ENCODE measurements at regions not wholly inside any gene's neighbourhood (a gene's known extent, or its start where the extent isn't known, plus 50 kb on each side); places are given as distances from the start of the nearest gene placed in this dataset.
A peak's percentile ranks its signal among the peaks of the same experiment; 100 is the strongest.

DNA sequence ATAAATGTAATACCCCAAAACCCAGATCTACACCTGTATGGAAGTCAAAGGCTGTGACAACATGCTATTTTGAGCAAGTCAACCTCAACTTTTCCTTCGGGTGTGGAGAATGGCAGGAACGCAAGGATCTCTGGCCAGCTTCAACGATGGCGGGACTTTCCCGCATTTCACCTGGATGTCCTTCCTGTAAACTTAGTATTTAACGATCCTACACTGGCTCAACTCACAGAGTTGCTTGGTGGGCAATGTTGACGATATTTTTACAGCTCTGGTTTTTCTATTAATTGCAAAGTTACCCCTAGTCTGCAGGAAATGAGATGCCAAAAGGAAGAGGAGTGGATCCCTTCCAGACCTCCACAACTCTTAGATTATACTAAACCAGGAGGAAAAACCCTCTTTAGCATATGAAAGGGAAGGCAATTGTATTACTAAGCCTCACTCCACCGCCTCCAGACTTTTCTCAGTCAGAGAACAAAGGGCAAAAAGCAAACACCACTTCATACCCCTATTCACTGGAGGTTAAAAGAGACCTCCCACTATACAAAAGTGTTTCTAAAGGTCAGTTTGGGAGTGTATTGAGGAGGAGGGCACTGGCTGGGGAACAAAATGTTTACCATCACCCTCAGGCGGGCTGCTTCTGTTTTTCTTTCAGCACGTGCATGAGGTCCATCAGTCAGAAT, 56.5 kb upstream of the ACVR1 start:
- Histone ChIP-seq H3K4me3 (ENCODE audit: low read length) (no peak overlapping the region), H3K36me3 (ENCODE audit: control insufficient read depth in 2 of 3, insufficient read depth in 3 of 3, low read length in 3 of 3) (no peaks in the 10 kb centered on the region), H3K27me3 (ENCODE audit: control insufficient read depth in 2 of 2, insufficient read depth in 2 of 2, low read length in 2 of 2) (no peaks in the 10 kb centered on the region), H3K9me3 (ENCODE audit: control insufficient read depth in 2 of 3, low read length in 3 of 3) (no peaks in the 10 kb centered on the region), H3K27ac (ENCODE audit: low read depth, low read length) (no peak overlapping the region), H3K4me1 (ENCODE audit: control insufficient read depth in 2 of 2, insufficient read depth in 2 of 2, low read length in 2 of 2) (no peaks in the 10 kb centered on the region)
- Mint-ChIP-seq H3K27me3 (peaks cover 0 to 4% (median 0%) of the 10 kb centered on the region in 5 donors), H3K4me1 (peaks cover 4 to 16% (median 12%) of the 10 kb centered on the region in 7 donors), H3K36me3 (peaks cover 0 to 7% (median 0%) of the 10 kb centered on the region in 5 donors), H3K4me3 (no peak overlapping the region), H3K27ac (no peak overlapping the region), H3K9me3 (peaks cover 0 to 6% (median 0%) of the 10 kb centered on the region in 11 donors)
- no peak for DNase-seq
- ChIA-PET POLR2A (interaction anchor here (0.7 kb wide), 1 partner anchor 17 kb away, joined by 3 read pairs; no protein-coding TSS in a partner anchor), CTCF (no interaction called here)
- intact Hi-C loops (cut with micrococcal nuclease), result no loop called here
- no peak for ATAC-seq

DNA sequence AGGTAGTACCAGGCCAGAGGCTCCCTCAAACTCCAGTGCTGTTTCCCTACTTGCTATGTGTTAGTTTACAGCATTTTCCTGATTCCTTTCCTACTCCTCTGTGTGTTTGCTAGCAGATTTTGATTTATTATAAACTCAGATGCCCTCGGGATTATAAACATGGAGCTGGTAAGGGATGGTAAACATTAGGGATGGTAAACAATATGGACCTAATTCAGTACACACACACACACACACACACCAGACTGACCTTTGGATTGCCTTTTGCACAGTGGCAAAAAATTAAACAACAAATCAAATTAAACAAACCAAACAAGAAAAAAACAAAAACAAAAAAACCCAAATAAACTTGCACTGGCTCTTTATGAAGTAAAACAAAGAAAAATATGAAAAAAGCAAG, 55.4 kb upstream of the ACVR1 start:
- no peak overlapping the region for H3K27ac Mint-ChIP-seq
- DNase-seq, result no peak
- H3K9me3 ChIP-seq (ENCODE audit: control insufficient read depth in 2 of 3, low read length in 3 of 3), result no peaks in the 10 kb centered on the region
- no peaks in the 10 kb centered on the region for H3K4me1 ChIP-seq (ENCODE audit: control insufficient read depth in 2 of 2, insufficient read depth in 2 of 2, low read length in 2 of 2)
- peaks cover 0 to 7% (median 0%) of the 10 kb centered on the region in 5 donors for H3K36me3 Mint-ChIP-seq
- peaks cover 4 to 15% (median 11%) of the 10 kb centered on the region in 7 donors for H3K4me1 Mint-ChIP-seq
- no peaks in the 10 kb centered on the region for H3K36me3 ChIP-seq (ENCODE audit: control insufficient read depth in 2 of 3, insufficient read depth in 3 of 3, low read length in 3 of 3)
- H3K4me3 ChIP-seq (ENCODE audit: low read length), result no peak overlapping the region
- H3K27ac ChIP-seq (ENCODE audit: low read depth, low read length), result no peak overlapping the region
- no peak overlapping the region for H3K4me3 Mint-ChIP-seq
- H3K27me3 ChIP-seq (ENCODE audit: control insufficient read depth in 2 of 2, insufficient read depth in 2 of 2, low read length in 2 of 2), result no peaks in the 10 kb centered on the region
- ATAC-seq, result no peak
- peaks cover 0 to 6% (median 0%) of the 10 kb centered on the region in 11 donors for H3K9me3 Mint-ChIP-seq
- CTCF ChIA-PET, result no interaction called here
- intact Hi-C loops (cut with micrococcal nuclease), result no loop called here
- peaks cover 0 to 4% (median 0%) of the 10 kb centered on the region in 5 donors for H3K27me3 Mint-ChIP-seq
- POLR2A ChIA-PET, result interaction anchor here (0.8 kb wide), 1 partner anchor 30 kb away, joined by 4 read pairs; no protein-coding TSS in a partner anchor

- ChIA-PET POLR2A (no interaction called here), CTCF (no interaction called here)
- Mint-ChIP-seq H3K27ac (no peak overlapping the region), H3K36me3 (peaks cover 0 to 7% (median 0%) of the 10 kb centered on the region in 5 donors), H3K4me3 (no peak overlapping the region), H3K4me1 (peaks cover 0 to 7% (median 3%) of the 10 kb centered on the region in 7 donors), H3K27me3 (peaks cover 0 to 4% (median 0%) of the 10 kb centered on the region in 5 donors), H3K9me3 (peaks cover 0 to 6% (median 0%) of the 10 kb centered on the region in 11 donors)
- Histone ChIP-seq H3K4me1 (ENCODE audit: control insufficient read depth in 2 of 2, insufficient read depth in 2 of 2, low read length in 2 of 2) (no peaks in the 10 kb centered on the region), H3K36me3 (ENCODE audit: control insufficient read depth in 2 of 3, insufficient read depth in 3 of 3, low read length in 3 of 3) (no peaks in the 10 kb centered on the region), H3K9me3 (ENCODE audit: control insufficient read depth in 2 of 3, low read length in 3 of 3) (no peaks in the 10 kb centered on the region), H3K27ac (ENCODE audit: low read depth, low read length) (no peak overlapping the region), H3K4me3 (ENCODE audit: low read length) (no peak overlapping the region), H3K27me3 (ENCODE audit: control insufficient read depth in 2 of 2, insufficient read depth in 2 of 2, low read length in 2 of 2) (no peaks in the 10 kb centered on the region)
- DNase-seq, result no peak
- ATAC-seq, result no peak
- intact Hi-C loops (cut with micrococcal nuclease), result no loop called here
Measured at GRCh38 chr2:157930728-157931127, 54.6 kb upstream of the ACVR1 start.

DNA sequence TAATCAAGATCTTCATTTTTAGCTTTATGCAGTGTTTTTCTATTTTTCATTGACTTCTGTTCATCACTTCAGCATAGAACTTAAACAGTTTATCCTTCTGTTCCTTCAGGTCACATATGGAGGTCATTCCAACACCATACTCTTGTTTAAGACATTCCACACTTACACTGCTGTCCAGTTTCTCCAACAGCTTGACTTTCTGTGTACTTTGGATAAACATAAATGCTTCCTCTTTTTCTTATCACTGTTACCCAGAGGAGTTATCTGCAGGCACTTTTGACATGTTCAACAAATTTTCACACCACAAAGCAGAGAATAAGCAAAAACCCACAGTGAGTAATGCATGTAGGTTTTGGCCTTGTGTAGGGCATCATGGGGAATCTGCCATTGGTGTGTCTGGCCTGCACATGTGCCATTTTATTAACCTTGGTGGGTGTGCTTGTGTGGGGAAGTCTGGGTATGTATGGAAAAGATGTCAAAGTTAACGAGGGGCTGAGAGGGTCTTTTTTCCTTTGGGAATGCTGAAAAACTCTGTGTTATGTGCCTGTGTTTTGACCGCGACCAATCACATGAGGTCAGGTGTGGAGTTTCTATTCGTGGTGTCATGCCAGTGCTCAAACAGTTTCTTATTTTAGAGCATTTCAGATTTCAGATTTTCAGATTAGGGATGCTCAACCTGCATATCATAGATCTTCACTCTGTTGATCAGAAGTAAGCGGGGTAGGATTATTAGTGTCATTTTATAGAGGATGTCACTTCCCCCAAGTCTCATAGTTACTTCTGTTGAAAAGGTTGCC, 53.9 kb upstream of the ACVR1 start:
- Mint-ChIP-seq H3K36me3 (peaks cover 0 to 9% (median 0%) of the 10 kb centered on the region in 5 donors), H3K9me3 (peaks cover 0 to 6% (median 0%) of the 10 kb centered on the region in 11 donors), H3K4me1 (peaks cover 0 to 1% (median 0%) of the 10 kb centered on the region in 7 donors), H3K4me3 (no peak overlapping the region), H3K27ac (no peak overlapping the region), H3K27me3 (peaks cover 0 to 7% (median 0%) of the 10 kb centered on the region in 5 donors)
- H3K27me3 ChIP-seq (ENCODE audit: control insufficient read depth in 2 of 2, insufficient read depth in 2 of 2, low read length in 2 of 2), result no peaks in the 10 kb centered on the region
- ATAC-seq, result peak; percentile 66
- H3K9me3 ChIP-seq (ENCODE audit: control insufficient read depth in 2 of 3, low read length in 3 of 3), result no peaks in the 10 kb centered on the region
- intact Hi-C loops (cut with micrococcal nuclease), result no loop called here
- no peak overlapping the region for H3K27ac ChIP-seq (ENCODE audit: low read depth, low read length)
- no peak overlapping the region for H3K4me3 ChIP-seq (ENCODE audit: low read length)
- DNase-seq, result no peak
- POLR2A ChIA-PET, result no interaction called here
- CTCF ChIA-PET, result no interaction called here
- no peaks in the 10 kb centered on the region for H3K4me1 ChIP-seq (ENCODE audit: control insufficient read depth in 2 of 2, insufficient read depth in 2 of 2, low read length in 2 of 2)
- H3K36me3 ChIP-seq (ENCODE audit: control insufficient read depth in 2 of 3, insufficient read depth in 3 of 3, low read length in 3 of 3), result no peaks in the 10 kb centered on the region

DNA sequence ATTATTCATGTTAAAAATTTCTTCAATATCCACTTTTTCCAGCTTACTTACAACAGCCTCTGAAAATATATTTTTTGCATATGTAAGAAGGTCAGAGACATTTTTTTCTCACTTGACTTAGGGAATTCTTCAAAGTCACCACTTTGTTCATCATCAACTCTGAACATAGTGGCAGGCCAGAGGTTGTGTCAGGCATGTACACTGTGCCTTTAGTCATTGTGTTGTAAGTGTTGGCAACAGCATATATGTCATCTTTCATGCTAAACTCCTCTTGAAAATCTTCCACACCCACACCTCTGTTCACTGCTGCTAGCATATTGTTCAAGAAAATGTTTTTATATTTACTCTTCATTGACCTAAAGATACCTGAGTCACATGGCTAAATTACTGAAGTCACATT, 52.2 kb upstream of the ACVR1 start:
- H3K27ac ChIP-seq (ENCODE audit: low read depth, low read length), result no peak overlapping the region
- ChIA-PET POLR2A (no interaction called here), CTCF (no interaction called here)
- H3K9me3 ChIP-seq (ENCODE audit: control insufficient read depth in 2 of 3, low read length in 3 of 3), result no peaks in the 10 kb centered on the region
- no peaks in the 10 kb centered on the region for H3K27me3 ChIP-seq (ENCODE audit: control insufficient read depth in 2 of 2, insufficient read depth in 2 of 2, low read length in 2 of 2)
- peaks cover 0 to 6% (median 0%) of the 10 kb centered on the region in 5 donors for H3K27me3 Mint-ChIP-seq
- DNase-seq (no peak), ATAC-seq (no peak)
- no peak overlapping the region for H3K27ac Mint-ChIP-seq
- no peaks in the 10 kb centered on the region for H3K4me1 Mint-ChIP-seq
- no peaks in the 10 kb centered on the region for H3K36me3 ChIP-seq (ENCODE audit: control insufficient read depth in 2 of 3, insufficient read depth in 3 of 3, low read length in 3 of 3)
- H3K9me3 Mint-ChIP-seq, result peaks cover 0 to 6% (median 0%) of the 10 kb centered on the region in 11 donors
- intact Hi-C loops (cut with micrococcal nuclease), result no loop called here
- H3K4me3 Mint-ChIP-seq, result no peak overlapping the region
- H3K4me3 ChIP-seq (ENCODE audit: low read length), result no peak overlapping the region
- H3K4me1 ChIP-seq (ENCODE audit: control insufficient read depth in 2 of 2, insufficient read depth in 2 of 2, low read length in 2 of 2), result no peaks in the 10 kb centered on the region
- peaks cover 0 to 10% (median 0%) of the 10 kb centered on the region in 5 donors for H3K36me3 Mint-ChIP-seq

DNA sequence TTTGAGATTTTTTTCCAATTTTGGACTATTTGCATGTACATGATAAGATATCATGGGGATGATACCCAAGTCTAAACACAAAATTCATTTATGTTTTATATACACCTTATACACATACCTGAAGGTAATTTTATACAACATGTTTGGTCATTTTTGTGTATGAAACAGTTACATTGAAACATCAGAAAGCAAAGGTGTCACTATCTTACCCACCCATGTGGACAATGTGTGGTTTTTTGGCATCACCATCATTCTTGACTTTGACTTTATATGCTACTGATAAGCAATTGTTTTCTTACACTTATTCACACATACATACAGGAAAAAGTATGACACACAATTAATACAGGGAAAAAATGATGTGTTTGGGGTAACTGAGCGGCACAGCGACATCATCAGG, 51.0 kb upstream of the ACVR1 start:
- peaks cover 0 to 10% (median 0%) of the 10 kb centered on the region in 5 donors for H3K36me3 Mint-ChIP-seq
- no peaks in the 10 kb centered on the region for H3K36me3 ChIP-seq (ENCODE audit: control insufficient read depth in 2 of 3, insufficient read depth in 3 of 3, low read length in 3 of 3)
- CTCF ChIA-PET, result no interaction called here
- DNase-seq (no peak), ATAC-seq (no peak)
- no peak overlapping the region for H3K4me3 ChIP-seq (ENCODE audit: low read length)
- H3K27ac ChIP-seq (ENCODE audit: low read depth, low read length), result no peak overlapping the region
- H3K9me3 ChIP-seq (ENCODE audit: control insufficient read depth in 2 of 3, low read length in 3 of 3), result no peaks in the 10 kb centered on the region
- H3K27ac Mint-ChIP-seq, result no peak overlapping the region
- H3K27me3 ChIP-seq (ENCODE audit: control insufficient read depth in 2 of 2, insufficient read depth in 2 of 2, low read length in 2 of 2), result no peaks in the 10 kb centered on the region
- peaks cover 0 to 5% (median 0%) of the 10 kb centered on the region in 5 donors for H3K27me3 Mint-ChIP-seq
- H3K9me3 Mint-ChIP-seq, result peaks cover 0 to 6% (median 0%) of the 10 kb centered on the region in 11 donors
- POLR2A ChIA-PET, result no interaction called here
- no peak overlapping the region for H3K4me3 Mint-ChIP-seq
- no peaks in the 10 kb centered on the region for H3K4me1 Mint-ChIP-seq
- H3K4me1 ChIP-seq (ENCODE audit: control insufficient read depth in 2 of 2, insufficient read depth in 2 of 2, low read length in 2 of 2), result no peaks in the 10 kb centered on the region
- intact Hi-C loops (cut with micrococcal nuclease), result no loop called here

All from naive thymus-derived CD4-positive, alpha-beta T cell (primary cell).